ENCODE measurements at regions not wholly inside any gene's neighbourhood (a gene's known extent, or its start where the extent isn't known, plus 50 kb on each side); places are given as distances from the start of the nearest gene placed in this dataset.

GRCh38 chr1:25105836-25106235 is 126.5 kb downstream of the SYF2 start:
- in situ Hi-C loops (cut with MboI; ENCODE audit: low sequenced_read_pairs), result no loop called here

- in situ Hi-C loops (cut with MboI; ENCODE audit: low sequenced_read_pairs), result loop anchor here (5.0 kb wide), 1 partner anchor 173 kb away; the partner anchor contains the start of gene RUNX3
Measured at GRCh38 chr1:25104932-25105561, 127.3 kb downstream of the SYF2 start.

GRCh38 chr1:25103164-25103795 is 129.0 kb downstream of the SYF2 start:
- in situ Hi-C loops (cut with MboI; ENCODE audit: low sequenced_read_pairs), result loop anchor here (5.0 kb wide), 1 partner anchor 171 kb away; the partner anchor contains the start of gene RUNX3

GRCh38 chr1:25100151-25100833 is 132.0 kb downstream of the SYF2 start:
- in situ Hi-C loops (cut with MboI; ENCODE audit: low sequenced_read_pairs), result loop anchor here (5.0 kb wide), 1 partner anchor 168 kb away; the partner anchor contains the start of gene RUNX3

GRCh38 chr1:25099343-25099951 is 132.9 kb downstream of the SYF2 start:
- in situ Hi-C loops (cut with MboI; ENCODE audit: low sequenced_read_pairs), result no loop called here

DNA sequence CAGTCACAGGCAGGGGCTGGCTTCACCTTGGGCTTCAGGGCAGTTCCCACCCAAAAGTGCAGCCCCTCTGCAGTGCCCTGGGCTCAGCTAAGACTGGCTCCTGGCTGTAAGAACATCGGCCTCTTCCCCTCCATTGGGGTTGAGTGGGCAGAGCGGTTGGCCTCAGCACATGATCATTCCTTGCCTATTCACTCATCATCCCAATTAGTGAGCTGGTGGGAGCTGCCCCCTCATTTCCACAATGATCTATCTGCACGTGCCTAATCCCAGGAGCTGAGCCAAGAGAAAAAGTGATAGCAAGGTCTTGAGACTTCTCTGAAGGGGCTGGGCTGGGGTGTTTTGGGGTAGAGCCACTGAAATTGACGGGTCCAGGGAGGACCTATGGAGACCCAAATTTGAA is 133.6 kb downstream of the SYF2 start:
- in situ Hi-C loops (cut with MboI; ENCODE audit: low sequenced_read_pairs), result no loop called here

DNA sequence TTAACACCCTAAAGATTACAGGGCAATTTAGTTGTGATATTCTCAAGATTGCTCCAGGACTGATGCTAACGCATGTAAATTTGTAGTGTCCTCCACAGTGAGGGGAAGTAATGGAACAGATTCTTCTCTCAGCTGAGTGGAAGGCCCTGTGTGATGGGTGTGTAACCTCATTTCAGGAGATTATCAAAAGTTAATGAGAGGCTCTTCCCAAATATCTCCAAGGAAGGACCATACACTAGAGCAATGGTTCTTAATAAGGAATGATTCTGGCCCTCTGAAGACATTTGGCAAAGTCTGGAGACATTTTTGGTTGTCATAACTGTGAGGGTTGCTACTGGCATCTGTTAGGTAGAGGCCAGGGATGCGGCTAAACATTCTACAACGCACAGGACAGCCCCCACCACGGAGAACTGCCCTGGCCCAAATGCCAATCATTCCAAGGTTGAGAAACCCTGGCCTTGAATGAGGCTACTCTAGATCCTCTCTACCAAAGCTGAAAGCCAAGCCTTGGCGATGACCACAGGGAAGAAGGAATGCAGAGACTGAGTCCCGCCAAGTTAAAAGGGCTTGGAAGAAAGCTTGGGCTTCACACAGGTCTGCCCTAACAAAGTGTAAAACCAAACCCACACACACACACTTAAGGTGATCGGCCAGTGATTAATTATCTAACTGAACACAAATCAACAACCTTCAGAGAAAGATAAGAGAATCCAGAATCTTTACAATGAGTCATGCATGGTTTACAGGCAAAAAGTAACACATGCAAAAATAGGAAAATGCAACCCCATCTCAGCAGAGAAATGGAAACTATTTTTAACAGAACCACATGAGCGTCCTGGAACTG is 135.8 kb downstream of the SYF2 start:
- in situ Hi-C loops (cut with MboI; ENCODE audit: low sequenced_read_pairs), result no loop called here

- in situ Hi-C loops (cut with MboI; ENCODE audit: low sequenced_read_pairs), result no loop called here
Measured at GRCh38 chr1:25095635-25096200, 136.6 kb downstream of the SYF2 start.

- in situ Hi-C loops (cut with MboI; ENCODE audit: low sequenced_read_pairs), result no loop called here
Measured at GRCh38 chr1:25094995-25095394, 137.3 kb downstream of the SYF2 start.

DNA sequence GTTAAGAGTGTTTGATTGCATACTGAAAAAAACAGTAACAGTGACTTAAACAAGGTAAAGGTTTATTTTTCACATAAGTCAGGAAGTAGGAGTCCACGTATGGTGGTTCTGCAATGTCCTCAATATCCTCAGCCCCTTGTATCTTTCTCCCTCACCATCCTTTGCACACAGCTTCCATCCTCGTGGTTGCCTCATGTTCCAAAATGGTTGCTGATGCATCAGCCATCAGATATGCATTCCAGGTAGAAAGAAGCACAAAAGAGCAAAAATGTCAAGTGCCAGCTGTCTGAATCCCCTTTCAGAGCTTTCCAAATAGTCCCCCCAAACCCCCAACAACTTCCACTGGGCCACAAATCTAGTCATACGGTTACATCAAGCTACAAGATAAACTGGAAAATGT is 138.1 kb downstream of the SYF2 start:
- in situ Hi-C loops (cut with MboI; ENCODE audit: low sequenced_read_pairs), result no loop called here

GRCh38 chr1:25091658-25092057 is 140.6 kb downstream of the SYF2 start:
- in situ Hi-C loops (cut with MboI; ENCODE audit: low sequenced_read_pairs), result no loop called here

- in situ Hi-C loops (cut with MboI; ENCODE audit: low sequenced_read_pairs), result no loop called here
Measured at GRCh38 chr1:25090707-25091422, 141.4 kb downstream of the SYF2 start.

DNA sequence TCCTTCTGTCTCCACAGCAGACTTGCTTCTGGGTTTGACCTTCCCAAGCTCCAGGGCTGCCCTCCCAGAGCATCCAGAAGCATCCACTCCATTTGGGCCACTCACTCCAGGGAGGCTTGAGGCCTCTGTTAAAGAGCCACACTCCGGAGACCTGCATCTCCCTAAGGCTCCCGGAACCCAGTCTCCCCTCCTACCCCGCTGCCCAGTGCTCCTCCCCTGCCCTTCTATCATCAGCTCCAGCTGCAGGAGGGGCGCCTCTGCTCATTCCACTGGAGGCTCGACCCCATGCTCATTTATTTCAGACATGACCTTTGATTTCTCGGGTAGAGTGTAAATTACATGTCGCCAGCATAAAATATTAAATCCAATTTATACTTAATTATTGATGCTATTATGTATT is 142.5 kb downstream of the SYF2 start:
- in situ Hi-C loops (cut with MboI; ENCODE audit: low sequenced_read_pairs), result no loop called here

- in situ Hi-C loops (cut with MboI; ENCODE audit: low sequenced_read_pairs), result no loop called here
Measured at GRCh38 chr1:25088946-25089345, 143.4 kb downstream of the SYF2 start.

GRCh38 chr1:25088180-25088701 is 144.1 kb downstream of the SYF2 start:
- in situ Hi-C loops (cut with MboI; ENCODE audit: low sequenced_read_pairs), result no loop called here

GRCh38 chr1:25086518-25087079 is 145.7 kb downstream of the SYF2 start:
- in situ Hi-C loops (cut with MboI; ENCODE audit: low sequenced_read_pairs), result no loop called here

DNA sequence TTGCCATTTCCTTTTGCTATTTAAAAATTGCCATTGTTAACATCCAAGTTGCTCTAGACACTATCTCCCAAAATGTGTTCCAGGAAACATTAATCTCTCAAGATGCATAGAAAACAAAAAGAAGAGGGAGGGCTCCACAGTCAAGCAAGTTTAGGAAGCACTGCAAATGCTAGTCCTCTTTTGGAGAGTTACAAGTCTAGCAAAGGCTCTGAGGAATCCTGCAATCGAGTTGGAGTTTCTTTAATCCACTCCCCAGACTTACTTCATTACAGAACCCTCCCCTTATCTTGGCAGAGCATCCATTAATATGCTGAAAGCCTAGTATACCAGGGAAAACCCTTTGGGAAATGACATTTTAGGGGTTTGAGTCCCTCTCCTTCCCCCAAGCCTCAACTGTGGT is 147.9 kb downstream of the SYF2 start:
- in situ Hi-C loops (cut with MboI; ENCODE audit: low sequenced_read_pairs), result no loop called here

DNA sequence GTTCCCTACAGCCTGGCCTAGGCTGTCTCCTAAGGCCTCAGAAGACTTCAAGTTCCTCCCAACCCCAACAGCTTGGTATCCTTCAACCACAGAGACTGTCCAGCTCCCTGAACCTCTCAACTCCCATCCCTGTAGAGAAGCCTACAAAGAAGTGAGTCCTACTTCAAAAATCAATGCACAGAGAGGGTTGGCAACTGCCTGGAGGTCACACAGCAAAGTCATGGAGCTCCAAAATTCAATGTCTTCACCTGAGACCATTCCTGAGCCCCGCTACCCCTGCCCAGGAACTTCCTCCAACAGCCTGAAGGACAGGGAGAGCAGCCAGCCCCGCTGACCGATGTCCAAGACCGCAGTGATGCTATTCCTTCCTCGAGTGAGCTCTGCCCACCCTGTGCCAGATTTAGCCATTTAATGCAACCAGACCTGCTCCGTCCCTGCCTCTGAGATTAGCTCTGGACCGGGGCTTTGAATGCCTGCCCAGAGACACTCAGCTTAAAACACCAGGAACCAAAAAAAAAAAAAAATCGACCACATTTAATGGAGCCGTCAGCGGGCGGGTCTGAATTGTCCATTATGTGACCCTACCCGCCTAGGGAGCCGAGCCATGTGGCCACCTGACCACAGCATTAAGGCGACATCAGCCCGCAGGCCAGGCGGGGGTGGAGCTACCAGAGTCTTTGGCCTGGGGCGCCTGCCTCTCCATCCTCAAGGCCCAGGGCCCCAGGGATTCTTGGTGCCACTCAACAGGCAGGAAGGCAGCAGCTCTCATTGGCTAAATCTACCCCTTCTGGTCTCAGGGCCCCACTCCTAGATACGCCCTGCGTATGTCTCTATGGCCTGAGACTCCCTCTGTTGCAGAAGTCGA is 148.6 kb downstream of the SYF2 start:
- in situ Hi-C loops (cut with MboI; ENCODE audit: low sequenced_read_pairs), result no loop called here
